GM21717 (cell line): ENCODE measurements at regions not wholly inside any gene's neighbourhood (a gene's known extent, or its start where the extent isn't known, plus 50 kb on each side); places are given as distances from the start of the nearest gene placed in this dataset.

Experiments
- ATAC-seq: cut with Tn5 transposase; IDR thresholded peaks from one replicate; pipeline ENCODE4 v1.9.1; 2021; ENCODE audit warnings: mild to moderate bottlenecking, moderate library complexity; ENCODE audit not compliant: unreplicated experiment

DNA sequence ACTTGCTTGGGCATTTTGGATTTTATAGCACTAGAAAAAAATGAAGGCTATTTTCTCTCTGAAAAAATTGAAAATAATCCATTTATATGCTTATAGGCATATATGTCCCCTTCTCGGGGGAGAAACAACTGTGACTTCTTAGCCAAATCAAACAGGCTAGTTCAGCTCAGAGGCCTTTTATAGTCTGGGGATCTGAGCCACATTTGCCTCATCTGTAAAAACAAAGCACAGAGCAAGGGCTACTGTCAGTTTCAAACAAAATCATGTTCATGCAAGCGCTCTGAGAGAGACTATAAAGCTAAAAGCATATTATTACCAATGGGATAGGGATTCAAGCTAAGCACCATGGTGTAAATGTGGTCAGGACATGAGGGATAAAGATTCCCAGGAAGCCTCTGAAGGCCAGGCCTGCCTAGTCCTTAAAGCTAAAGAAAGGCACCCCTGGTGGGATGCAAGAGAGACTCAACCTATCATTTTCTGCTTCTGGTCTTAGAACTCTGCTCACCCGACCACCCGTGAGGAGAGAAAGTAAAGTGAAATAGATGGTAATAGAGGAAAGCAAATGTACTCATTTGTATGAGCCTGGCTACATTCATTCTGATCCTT lies 51.0 kb upstream of the IL12A start:
- ATAC-seq, result no peak

DNA sequence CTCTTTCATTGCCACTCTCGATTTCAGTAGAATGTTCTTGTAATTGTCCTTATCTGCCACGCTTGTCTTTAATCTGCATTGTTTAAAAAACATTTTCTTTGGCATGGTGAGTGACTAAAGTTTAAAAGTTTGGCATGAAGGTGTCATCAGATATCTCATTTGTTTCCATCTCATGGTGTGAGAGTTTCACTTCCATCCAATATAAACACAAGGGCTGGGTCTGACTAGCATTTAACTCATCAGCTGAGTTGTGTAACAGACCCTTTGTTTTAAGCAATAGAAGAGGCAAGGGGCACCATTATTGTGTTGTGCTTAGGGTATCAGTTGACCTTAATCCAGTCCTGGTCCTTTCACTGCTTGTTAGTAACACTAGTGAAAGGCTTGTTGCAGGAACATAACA lies 49.9 kb upstream of the IL12A start:
- ATAC-seq, result no peak
